H1 (cell line): ENCODE measurements at regions not wholly inside any gene's neighbourhood (a gene's known extent, or its start where the extent isn't known, plus 50 kb on each side); places are given as distances from the start of the nearest gene placed in this dataset.

ENCODE experiments used
- CTCF ChIA-PET: fragments of 300-600 bp; sonication (Branson Sonifier 250); formaldehyde crosslinking; loops from one replicate; lab custom pipeline; 2021; ENCODE audit not compliant: partially characterized antibody; lab: Charles Lee
- POLR2A ChIA-PET: fragments of 300-600 bp; sonication (Branson Sonifier 250); formaldehyde crosslinking; loops from one replicate; lab custom pipeline; 2021; ENCODE audit warnings: inconsistent platforms; ENCODE audit not compliant: partially characterized antibody; lab: Charles Lee
- DNase-seq, 2 experiments: peaks; one replicate each; pipeline versions ENCODE4 v3.0.0 to v3.0.0-alpha.2; 2010 to 2022; ENCODE audit warnings: low spot score in 2 of 2, low read depth in 1 of 2, mixed read lengths in 1 of 2
- FAIRE-seq: peaks from 2 replicates; lab custom pipeline; 2011; peaks lifted over from hg19 to GRCh38; lab: Jason Lieb, UNC
- H2AFZ ChIP-seq: 2 replicates; pipeline ENCODE4 v1.8.1; 2012; ENCODE audit warnings: low read length, inconsistent platforms
- H2AK5ac ChIP-seq: 2 replicates; pipeline ENCODE4 v1.6.1; 2013; ENCODE audit warnings: low read depth, low read length
- H2BK120ac ChIP-seq: replicated peaks from 2 replicates; pipeline ENCODE3; 2013; ENCODE audit warnings: low read depth, low read length, inconsistent platforms
- H2BK12ac ChIP-seq: 2 replicates; pipeline ENCODE4 v1.6.1; 2013; ENCODE audit warnings: low read depth, low read length
- H2BK15ac ChIP-seq: 2 replicates; pipeline ENCODE4 v1.6.1; 2013; ENCODE audit warnings: low read length
- H2BK20ac ChIP-seq: 2 replicates; pipeline ENCODE4 v1.6.1; 2013; ENCODE audit warnings: low read length
- H2BK5ac ChIP-seq: 2 replicates; pipeline ENCODE4 v1.6.1; 2013; ENCODE audit warnings: low read depth, low read length
- H3K14ac ChIP-seq: 2 replicates; pipeline ENCODE4 v1.6.1; 2013; ENCODE audit warnings: inconsistent platforms; ENCODE audit not compliant: insufficient read length
- H3K18ac ChIP-seq: 2 replicates; pipeline ENCODE4 v1.6.1; 2013; ENCODE audit warnings: low read length; ENCODE audit errors: extremely low read depth
- H3K23ac ChIP-seq: 2 replicates; pipeline ENCODE4 v1.6.1; 2013; ENCODE audit warnings: inconsistent platforms; ENCODE audit not compliant: insufficient read length
- H3K23me2 ChIP-seq: 2 replicates; pipeline ENCODE4 v1.6.1; 2013; ENCODE audit warnings: low read depth, low read length
- H3K27ac ChIP-seq: 2 replicates; pipeline ENCODE4 v1.6.1; 2011; ENCODE audit warnings: low read depth, low read length, inconsistent platforms
- H3K27me3 ChIP-seq, 4 experiments: replicated peaks in 1 of 4; 1 replicate in 1 of 4; 2 replicates in 3 of 4; pipeline versions ENCODE4 v1.6.1 to v1.8.1; 2011 to 2013; ENCODE audit warnings: low read length in 3 of 4, mild to moderate bottlenecking in 3 of 4, inconsistent platforms in 2 of 4, mixed read lengths in 2 of 4, moderate library complexity in 1 of 4; ENCODE audit not compliant: control insufficient read depth in 3 of 4, insufficient read depth in 3 of 4; ENCODE audit errors: extremely low read depth in 1 of 4
- H3K36me3 ChIP-seq, 4 experiments: 2 replicates each; pipeline versions ENCODE4 v1.6.1 to v1.8.1; 2011 to 2013; ENCODE audit warnings: mild to moderate bottlenecking in 4 of 4, low read length in 3 of 4, moderate library complexity in 2 of 4, control low read depth in 1 of 4, inconsistent platforms in 1 of 4; ENCODE audit not compliant: insufficient read depth in 4 of 4, control insufficient read depth in 2 of 4
- H3K4ac ChIP-seq: replicated peaks from 2 replicates; pipeline ENCODE3; 2013; ENCODE audit warnings: low read length, low read depth, mixed read lengths, inconsistent platforms; ENCODE audit not compliant: insufficient read length
- H3K4me1 ChIP-seq, 4 experiments: replicated peaks in 1 of 4; 1 replicate in 1 of 4; 2 replicates in 3 of 4; pipeline versions ENCODE4 v1.6.1 to v1.8.1; 2011 to 2013; ENCODE audit warnings: low read length in 3 of 4, inconsistent platforms in 2 of 4, mixed read lengths in 1 of 4; ENCODE audit not compliant: insufficient read depth in 4 of 4, control insufficient read depth in 3 of 4
- H3K4me2 ChIP-seq, 2 experiments: 2 replicates each; pipeline versions ENCODE4 v1.6.1 to v1.8.1; 2011 to 2013; ENCODE audit warnings: low read depth in 2 of 2, low read length in 2 of 2, control low read depth in 1 of 2, inconsistent platforms in 1 of 2, mild to moderate bottlenecking in 1 of 2; ENCODE audit not compliant: insufficient read depth in 1 of 2
- H3K4me3 ChIP-seq, 4 experiments: fragments of 200-600, 300-600 bp in 1 of 4; sonication (generic), shearing (Covaris generic), sonication (Bioruptor Twin) in 1 of 4; 2 replicates each; pipeline versions ENCODE4 v1.5.1 to v1.8.1; 2011 to 2016; ENCODE audit warnings: low read length in 4 of 4, low read depth in 3 of 4, control low read depth in 2 of 4, inconsistent platforms in 2 of 4, mild to moderate bottlenecking in 2 of 4, mixed read lengths in 1 of 4, moderate library complexity in 1 of 4; ENCODE audit not compliant: insufficient read depth in 2 of 4; ENCODE audit errors: extremely low read depth in 1 of 4
- H3K56ac ChIP-seq: replicated peaks from 2 replicates; pipeline ENCODE3; 2013; ENCODE audit warnings: low read depth, mild to moderate bottlenecking, mixed read lengths, low read length, inconsistent platforms; ENCODE audit not compliant: insufficient read length
- H3K79me1 ChIP-seq: 2 replicates; pipeline ENCODE4 v1.6.1; 2013; ENCODE audit warnings: low read depth, low read length, control low read depth
- H3K79me2 ChIP-seq, 2 experiments: 2 replicates each; pipeline versions ENCODE4 v1.6.1 to v1.8.1; 2012 to 2013; ENCODE audit warnings: low read length in 2 of 2, mild to moderate bottlenecking in 2 of 2, inconsistent platforms in 1 of 2; ENCODE audit not compliant: insufficient read depth in 2 of 2, control insufficient read depth in 1 of 2
- H3K9ac ChIP-seq, 4 experiments: replicated peaks in 1 of 4; 1 replicate in 1 of 4; 2 replicates in 3 of 4; pipeline versions ENCODE4 v1.6.1 to v1.8.1; 2011 to 2013; ENCODE audit warnings: low read depth in 3 of 4, low read length in 3 of 4, control low read depth in 2 of 4, mild to moderate bottlenecking in 2 of 4, moderate library complexity in 2 of 4, inconsistent platforms in 1 of 4; ENCODE audit errors: extremely low read depth in 1 of 4
- H3K9me3 ChIP-seq, 2 experiments: 2 replicates each; pipeline versions ENCODE4 v1.6.1 to v1.8.1; 2012 to 2013; ENCODE audit warnings: mild to moderate bottlenecking in 2 of 2, moderate library complexity in 2 of 2, control low read depth in 1 of 2, inconsistent platforms in 1 of 2, low read depth in 1 of 2, low read length in 1 of 2, mixed read lengths in 1 of 2; ENCODE audit not compliant: insufficient read depth in 2 of 2
- H4K20me1 ChIP-seq, 2 experiments: replicated peaks in 1 of 2; 2 replicates each; pipeline versions ENCODE3 to v1.8.1; 2011 to 2013; ENCODE audit warnings: inconsistent platforms in 2 of 2, low read length in 2 of 2, mild to moderate bottlenecking in 1 of 2; ENCODE audit not compliant: insufficient read depth in 2 of 2, control insufficient read depth in 1 of 2
- H4K5ac ChIP-seq: 2 replicates; pipeline ENCODE4 v1.6.1; 2013; ENCODE audit warnings: low read length, low read depth, mixed read lengths, inconsistent platforms; ENCODE audit not compliant: insufficient read length
- H4K8ac ChIP-seq: 2 replicates; pipeline ENCODE4 v1.8.0; 2013; ENCODE audit warnings: mild to moderate bottlenecking, moderate library complexity, low read length, inconsistent platforms; ENCODE audit not compliant: insufficient read depth; ENCODE audit errors: extremely low read depth
- H4K91ac ChIP-seq: replicated peaks from 2 replicates; pipeline ENCODE3; 2013; ENCODE audit warnings: low read length, mixed read lengths, inconsistent platforms; ENCODE audit not compliant: insufficient read length
- SIX5 ChIP-seq: IDR thresholded peaks from 2 replicates; pipeline ENCODE4 v1.6.1; 2011; ENCODE audit warnings: mild to moderate bottlenecking, low read depth, low read length
- WGBS, 2 experiments: shearing (Covaris generic) in 1 of 2; methylation state at CpG; one replicate each; pipeline versions ENCODE4 v1.1.6 to v1.1.7; 2013 to 2015; ENCODE audit warnings: low lambda C conversion rate in 2 of 2, mixed read lengths in 2 of 2, inconsistent platforms in 1 of 2, low coverage in 1 of 2, missing lambda C conversion rate in 1 of 2; ENCODE audit not compliant: insufficient replicate concordance in 2 of 2, insufficient coverage in 1 of 2, insufficient read length in 1 of 2; ENCODE audit errors: extremely low coverage in 1 of 2, missing lambda C conversion rate in 1 of 2; 5-methylcytosine and 5-hydroxymethylcytosine counted together

DNA sequence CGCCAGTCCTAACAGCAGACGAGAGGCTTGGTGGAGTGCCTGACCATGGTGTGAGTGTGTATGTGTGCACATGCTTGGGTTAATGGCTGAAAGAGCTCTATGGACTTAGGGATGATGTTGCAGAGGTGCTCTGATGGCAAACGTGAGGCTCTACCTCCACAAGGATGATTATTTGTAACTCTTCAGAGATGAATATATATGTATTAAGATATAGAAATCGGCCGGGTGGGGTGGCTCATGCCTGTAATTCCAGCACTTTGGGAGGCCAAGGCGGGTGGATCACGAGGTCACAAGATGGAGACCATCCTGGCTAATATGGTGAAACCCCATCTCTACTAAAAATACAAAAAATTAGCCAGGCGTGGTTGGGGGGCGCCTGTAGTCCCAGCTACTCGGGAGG, 253.4 kb upstream of the CDH18 start:
- no peak for FAIRE-seq
- no peak overlapping the region for H2AFZ ChIP-seq
- TF ChIP-seq SIX5: no peak
- no peaks in the 10 kb centered on the region for H3K9me3 ChIP-seq
- ChIA-PET POLR2A (no interaction called here), CTCF (interaction anchor here (0.8 to 1.7 kb wide), 2 partner anchors 9 to 12 kb away, joined by 4 to 5 read pairs; no protein-coding TSS in a partner anchor)
- H3K23me2 ChIP-seq: no peaks in the 10 kb centered on the region
- no peak overlapping the region for H3K27ac ChIP-seq
- no peaks in the 10 kb centered on the region for H4K20me1 ChIP-seq
- no peak overlapping the region for H3K23ac ChIP-seq
- H3K79me1 ChIP-seq: no peaks in the 10 kb centered on the region
- no peak overlapping the region for H2BK15ac ChIP-seq
- H4K91ac ChIP-seq: no peak overlapping the region
- no peak overlapping the region for H3K4ac ChIP-seq
- no peak overlapping the region for H4K5ac ChIP-seq
- no peak overlapping the region for H2AK5ac ChIP-seq
- H2BK120ac ChIP-seq: no peak overlapping the region
- no peaks in the 10 kb centered on the region for H3K4me1 ChIP-seq
- H3K56ac ChIP-seq: no peak overlapping the region
- H3K18ac ChIP-seq: no peak overlapping the region
- 96% methylated on average over 10 of the region's 10 CpGs; no CpG with 5 or more reads in 1 of the 2 experiments for WGBS, 2 experiments
- no peak overlapping the region for H2BK20ac ChIP-seq
- no peak for DNase-seq
- H4K8ac ChIP-seq: no peak overlapping the region
- no peaks in the 10 kb centered on the region for H3K27me3 ChIP-seq
- H2BK12ac ChIP-seq: no peak overlapping the region
- H3K14ac ChIP-seq: no peak overlapping the region
- H3K4me2 ChIP-seq: no peak overlapping the region
- H3K4me3 ChIP-seq: no peak overlapping the region
- no peaks in the 10 kb centered on the region for H3K36me3 ChIP-seq
- no peak overlapping the region for H2BK5ac ChIP-seq
- no peaks in the 10 kb centered on the region for H3K79me2 ChIP-seq
- H3K9ac ChIP-seq: no peak overlapping the region
